ENCODE measurements at regions not wholly inside any gene's neighbourhood (a gene's known extent, or its start where the extent isn't known, plus 50 kb on each side); places are given as distances from the start of the nearest gene placed in this dataset.

DNA sequence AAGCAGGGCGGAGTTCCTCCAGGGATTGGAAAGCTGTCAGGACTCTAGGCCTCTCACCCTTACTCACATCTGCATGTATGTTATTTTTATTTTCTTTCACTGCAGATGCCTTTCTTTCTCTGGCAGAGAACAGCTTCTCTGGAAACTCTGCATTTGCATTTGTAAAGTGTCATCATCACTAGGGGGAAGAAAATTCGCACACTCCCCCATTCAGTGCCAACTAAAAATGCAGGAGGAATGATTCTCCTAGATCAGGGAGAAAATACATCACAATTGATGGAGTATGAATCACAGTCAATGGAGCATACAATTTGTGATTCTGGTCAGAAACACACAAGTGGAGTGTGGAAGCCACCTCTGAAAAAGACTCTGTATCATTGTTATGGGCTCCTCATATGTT is 351.4 kb upstream of the FTMT start:
- Histone ChIP-seq H2AK9ac (replicated peaks; ENCODE audit: low read depth, low read length, poor library complexity) (no peak overlapping the region), H3K23ac (ENCODE audit: low read depth, low read length) (no peak overlapping the region), H3K18ac (ENCODE audit: low read depth, low read length) (no peak overlapping the region), H2AK5ac (ENCODE audit: low read depth, low read length) (no peak overlapping the region), H2BK120ac (ENCODE audit: low read depth, low read length) (no peak overlapping the region), H3K4me2 (ENCODE audit: low read depth, low read length) (no peak overlapping the region), H3K9me1 (ENCODE audit: insufficient read depth, low read length) (no peaks in the 10 kb centered on the region), H2BK20ac (ENCODE audit: low read depth, low read length) (no peak overlapping the region), H3K36me3 (ENCODE audit: control insufficient read depth, insufficient read depth, low read length) (no peaks in the 10 kb centered on the region), H2BK15ac (ENCODE audit: low read depth, low read length) (no peak overlapping the region), H3K4me1 (ENCODE audit: control insufficient read depth, insufficient read depth, low read length) (no peaks in the 10 kb centered on the region), H2BK5ac (ENCODE audit: low read depth, low read length, poor library complexity, severe bottlenecking) (no peak overlapping the region), H4K5ac (ENCODE audit: low read depth, low read length) (no peak overlapping the region), H3K4ac (ENCODE audit: low read depth, low read length) (no peak overlapping the region), H3K4me3 (ENCODE audit: insufficient read depth, low read depth, low read length) (no peak overlapping the region), H4K91ac (ENCODE audit: insufficient read depth, low read depth, low read length) (no peak overlapping the region), H3K9ac (ENCODE audit: low read depth, low read length) (no peak overlapping the region), H2AFZ (replicated peaks; ENCODE audit: low read length, poor library complexity) (no peak overlapping the region), H3K9me3 (ENCODE audit: control insufficient read depth, insufficient read depth, low read length) (no peaks in the 10 kb centered on the region), H4K8ac (ENCODE audit: low read depth in 2 of 2, low read length in 2 of 2) (no peak overlapping the region), H3K56ac (ENCODE audit: extremely low read depth, insufficient read depth, low read length) (no peak overlapping the region), H4K20me1 (ENCODE audit: insufficient read depth, low read length) (no peaks in the 10 kb centered on the region), H3K27ac (ENCODE audit: insufficient read depth, low read length) (no peak overlapping the region), H3K79me1 (ENCODE audit: low read depth in 1 of 2, low read length in 2 of 2) (no peaks in the 10 kb centered on the region), H3K27me3 (ENCODE audit: control insufficient read depth, insufficient read depth, low read length) (no peaks in the 10 kb centered on the region), H3K14ac (replicated peaks; ENCODE audit: low read depth, low read length) (no peak overlapping the region)
- in situ Hi-C loops (cut with MboI; ENCODE audit: low sequenced_read_pairs) = no loop called here
- intact Hi-C loops (cut with micrococcal nuclease) = no loop called here
- ChIA-PET POLR2A (ENCODE audit: unreplicated experiment) (no interaction called here), CTCF (no interaction called here)
- TF ChIP-seq BHLHE40 (IDR thresholded peaks at IDR 0.05; ENCODE audit: low read depth, low read length) (no peak), RAD21 (IDR thresholded peaks at IDR 0.05; ENCODE audit: low read length) (no peak), RCOR1 (IDR thresholded peaks at IDR 0.05; ENCODE audit: insufficient replicate concordance, low read length) (no peak), MAFK (IDR thresholded peaks at IDR 0.05; ENCODE audit: low read depth, low read length) (no peak), FOS (IDR thresholded peaks at IDR 0.05; ENCODE audit: low read depth, low read length) (no peak), SMC3 (IDR thresholded peaks at IDR 0.05; ENCODE audit: low read depth, low read length) (no peak), CEBPB (IDR thresholded peaks at IDR 0.05; ENCODE audit: low read depth, low read length) (no peak), CHD1 (IDR thresholded peaks at IDR 0.05; ENCODE audit: low read depth, low read length) (no peak), RFX5 (IDR thresholded peaks at IDR 0.05; ENCODE audit: low read depth, low read length) (no peak), MXI1 (IDR thresholded peaks at IDR 0.05; ENCODE audit: borderline replicate concordance, low read depth, low read length) (no peak)
- TF ChIP-seq, protein P1, sequence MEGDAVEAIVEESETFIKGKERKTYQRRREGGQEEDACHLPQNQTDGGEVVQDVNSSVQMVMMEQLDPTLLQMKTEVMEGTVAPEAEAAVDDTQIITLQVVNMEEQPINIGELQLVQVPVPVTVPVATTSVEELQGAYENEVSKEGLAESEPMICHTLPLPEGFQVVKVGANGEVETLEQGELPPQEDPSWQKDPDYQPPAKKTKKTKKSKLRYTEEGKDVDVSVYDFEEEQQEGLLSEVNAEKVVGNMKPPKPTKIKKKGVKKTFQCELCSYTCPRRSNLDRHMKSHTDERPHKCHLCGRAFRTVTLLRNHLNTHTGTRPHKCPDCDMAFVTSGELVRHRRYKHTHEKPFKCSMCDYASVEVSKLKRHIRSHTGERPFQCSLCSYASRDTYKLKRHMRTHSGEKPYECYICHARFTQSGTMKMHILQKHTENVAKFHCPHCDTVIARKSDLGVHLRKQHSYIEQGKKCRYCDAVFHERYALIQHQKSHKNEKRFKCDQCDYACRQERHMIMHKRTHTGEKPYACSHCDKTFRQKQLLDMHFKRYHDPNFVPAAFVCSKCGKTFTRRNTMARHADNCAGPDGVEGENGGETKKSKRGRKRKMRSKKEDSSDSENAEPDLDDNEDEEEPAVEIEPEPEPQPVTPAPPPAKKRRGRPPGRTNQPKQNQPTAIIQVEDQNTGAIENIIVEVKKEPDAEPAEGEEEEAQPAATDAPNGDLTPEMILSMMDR (conservative IDR thresholded peaks at IDR 0.05; ENCODE audit: low read depth, low read length) = no peak
- TF ChIP-seq, protein P2, sequence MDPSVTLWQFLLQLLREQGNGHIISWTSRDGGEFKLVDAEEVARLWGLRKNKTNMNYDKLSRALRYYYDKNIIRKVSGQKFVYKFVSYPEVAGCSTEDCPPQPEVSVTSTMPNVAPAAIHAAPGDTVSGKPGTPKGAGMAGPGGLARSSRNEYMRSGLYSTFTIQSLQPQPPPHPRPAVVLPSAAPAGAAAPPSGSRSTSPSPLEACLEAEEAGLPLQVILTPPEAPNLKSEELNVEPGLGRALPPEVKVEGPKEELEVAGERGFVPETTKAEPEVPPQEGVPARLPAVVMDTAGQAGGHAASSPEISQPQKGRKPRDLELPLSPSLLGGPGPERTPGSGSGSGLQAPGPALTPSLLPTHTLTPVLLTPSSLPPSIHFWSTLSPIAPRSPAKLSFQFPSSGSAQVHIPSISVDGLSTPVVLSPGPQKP (IDR thresholded peaks at IDR 0.05; ENCODE audit: borderline replicate concordance, low read depth, low read length) = no peak
- TF ChIP-seq, protein P3, sequence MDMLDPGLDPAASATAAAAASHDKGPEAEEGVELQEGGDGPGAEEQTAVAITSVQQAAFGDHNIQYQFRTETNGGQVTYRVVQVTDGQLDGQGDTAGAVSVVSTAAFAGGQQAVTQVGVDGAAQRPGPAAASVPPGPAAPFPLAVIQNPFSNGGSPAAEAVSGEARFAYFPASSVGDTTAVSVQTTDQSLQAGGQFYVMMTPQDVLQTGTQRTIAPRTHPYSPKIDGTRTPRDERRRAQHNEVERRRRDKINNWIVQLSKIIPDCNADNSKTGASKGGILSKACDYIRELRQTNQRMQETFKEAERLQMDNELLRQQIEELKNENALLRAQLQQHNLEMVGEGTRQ (IDR thresholded peaks at IDR 0.05; ENCODE audit: low read depth, low read length) = no peak
- dilution Hi-C loops (cut with HindIII; ENCODE audit: low sequenced_read_pairs, unreplicated experiment) = no loop called here
- BruUV-seq (replicated peaks) = no TSS peak
- no CpG with 5 or more reads among the region's 2 CpGs for WGBS, 2 experiments (ENCODE audit: extremely low coverage in 2 of 2, insufficient read length in 1 of 2)
- DNase-seq (no peak), ATAC-seq (ENCODE audit: low read depth) (no peak)

Data from IMR-90 (cell line).